ENCODE measurements at regions not wholly inside any gene's neighbourhood (a gene's known extent, or its start where the extent isn't known, plus 50 kb on each side); places are given as distances from the start of the nearest gene placed in this dataset.

DNA sequence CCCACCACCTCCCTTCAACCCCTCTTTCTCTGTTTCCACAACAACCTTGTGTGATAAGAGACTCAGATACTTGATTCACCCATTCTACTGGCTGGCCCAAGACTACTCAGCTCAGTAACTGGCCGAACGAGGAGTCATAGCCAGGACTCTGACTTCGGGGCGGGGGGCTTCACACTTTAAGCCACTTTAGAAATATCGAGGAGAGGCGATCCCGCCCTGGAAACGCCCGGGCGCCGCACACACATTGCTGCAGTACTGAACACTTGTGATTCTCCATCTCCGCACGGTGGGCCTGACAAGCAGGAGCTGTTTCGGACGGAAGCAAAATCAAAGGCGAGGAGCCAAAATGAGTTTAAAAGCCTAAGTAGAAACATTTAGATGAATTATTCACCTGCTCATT is 182.1 kb downstream of the NPHP4 start:
- TF ChIP-seq, protein P1, sequence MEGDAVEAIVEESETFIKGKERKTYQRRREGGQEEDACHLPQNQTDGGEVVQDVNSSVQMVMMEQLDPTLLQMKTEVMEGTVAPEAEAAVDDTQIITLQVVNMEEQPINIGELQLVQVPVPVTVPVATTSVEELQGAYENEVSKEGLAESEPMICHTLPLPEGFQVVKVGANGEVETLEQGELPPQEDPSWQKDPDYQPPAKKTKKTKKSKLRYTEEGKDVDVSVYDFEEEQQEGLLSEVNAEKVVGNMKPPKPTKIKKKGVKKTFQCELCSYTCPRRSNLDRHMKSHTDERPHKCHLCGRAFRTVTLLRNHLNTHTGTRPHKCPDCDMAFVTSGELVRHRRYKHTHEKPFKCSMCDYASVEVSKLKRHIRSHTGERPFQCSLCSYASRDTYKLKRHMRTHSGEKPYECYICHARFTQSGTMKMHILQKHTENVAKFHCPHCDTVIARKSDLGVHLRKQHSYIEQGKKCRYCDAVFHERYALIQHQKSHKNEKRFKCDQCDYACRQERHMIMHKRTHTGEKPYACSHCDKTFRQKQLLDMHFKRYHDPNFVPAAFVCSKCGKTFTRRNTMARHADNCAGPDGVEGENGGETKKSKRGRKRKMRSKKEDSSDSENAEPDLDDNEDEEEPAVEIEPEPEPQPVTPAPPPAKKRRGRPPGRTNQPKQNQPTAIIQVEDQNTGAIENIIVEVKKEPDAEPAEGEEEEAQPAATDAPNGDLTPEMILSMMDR (conservative IDR thresholded peaks at IDR 0.05; ENCODE audit: low read depth, low read length): no peak
- no peak for TF ChIP-seq EZH2 (IDR thresholded peaks at IDR 0.05; ENCODE audit: low read length, unreplicated experiment)
